T-helper 9 cell (primary cell): ENCODE measurements at regions not wholly inside any gene's neighbourhood (a gene's known extent, or its start where the extent isn't known, plus 50 kb on each side); places are given as distances from the start of the nearest gene placed in this dataset.

ENCODE experiments used
- DNase-seq: peaks from one replicate; pipeline ENCODE4 v3.0.0-alpha.2; 2020

DNA sequence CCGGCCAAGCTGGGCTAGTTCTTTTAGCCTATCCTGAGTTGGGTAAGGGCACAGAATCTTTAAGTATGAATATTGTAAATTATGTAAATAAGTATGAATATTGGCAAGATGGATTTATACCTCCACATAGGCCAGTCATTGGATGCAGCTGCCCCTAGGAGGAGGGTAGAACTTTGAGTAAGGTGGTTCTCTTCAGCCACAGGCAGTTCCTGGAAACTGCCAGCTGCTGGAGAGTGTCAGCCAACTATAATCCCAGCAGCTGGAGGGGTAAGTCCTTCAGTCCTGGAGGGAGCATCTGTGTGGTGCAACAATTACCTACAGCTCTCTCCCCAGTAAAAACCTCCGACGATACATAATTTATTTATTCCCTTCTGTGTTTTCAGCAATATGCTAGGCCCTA is 65.8 kb upstream of the TMPO start:
- DNase-seq = no peak

DNA sequence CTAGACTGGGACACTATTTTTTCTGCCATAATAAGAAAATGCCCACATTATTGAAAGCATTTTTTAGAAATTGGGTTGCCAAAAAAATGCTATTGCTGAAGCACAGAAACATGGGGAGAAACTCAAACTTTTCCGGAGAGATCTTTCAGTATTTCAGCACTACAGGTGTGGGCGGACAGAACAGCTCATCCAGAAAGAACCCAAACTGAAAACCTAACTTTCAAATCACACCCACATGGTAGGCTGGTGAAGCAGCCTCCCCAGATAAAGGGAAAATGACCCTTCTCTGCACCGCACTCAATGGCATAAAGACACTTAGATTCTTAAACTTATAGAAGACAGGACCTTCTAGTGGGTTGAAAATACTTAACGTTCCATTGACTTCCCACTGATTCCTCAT is 62.3 kb upstream of the TMPO start:
- DNase-seq = no peak

DNA sequence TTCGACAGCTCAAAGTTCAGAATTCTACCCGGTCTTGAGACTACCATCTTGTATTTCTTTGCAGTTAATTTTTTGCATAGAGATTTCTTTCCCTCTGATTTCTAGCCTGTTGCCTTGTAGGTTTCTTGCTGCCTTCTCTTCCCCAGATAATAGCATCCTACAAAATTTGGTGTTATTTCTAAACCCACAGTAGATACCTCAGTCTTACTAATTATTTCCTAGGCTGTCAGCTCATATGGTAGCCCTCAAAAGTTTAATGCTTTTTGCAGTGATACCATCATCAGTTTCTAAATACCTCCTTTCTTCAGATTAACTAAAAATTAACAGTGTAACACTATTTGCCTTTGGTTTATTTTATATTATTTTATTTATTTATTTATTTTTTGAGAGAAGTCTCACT is 61.9 kb upstream of the TMPO start:
- no peak for DNase-seq

DNA sequence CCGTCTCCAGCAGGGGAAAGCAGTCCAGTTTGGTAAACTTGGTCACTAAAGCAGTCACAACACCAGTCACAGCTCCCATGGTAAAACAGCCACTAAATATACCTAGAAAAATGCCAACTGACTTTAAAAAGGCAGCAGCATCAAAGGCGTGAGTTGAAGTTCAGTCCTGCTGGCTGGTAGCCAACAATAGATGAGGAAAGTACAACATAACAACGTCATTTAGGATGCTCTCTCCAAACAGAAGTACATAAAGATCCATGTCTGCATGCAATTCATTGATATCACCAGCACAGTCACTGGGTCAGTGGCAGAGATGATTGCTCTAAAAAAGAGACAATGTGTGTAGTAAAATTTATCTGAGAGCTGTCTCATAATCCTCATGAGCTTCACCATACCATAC is 59.3 kb upstream of the TMPO start:
- no peak for DNase-seq

DNA sequence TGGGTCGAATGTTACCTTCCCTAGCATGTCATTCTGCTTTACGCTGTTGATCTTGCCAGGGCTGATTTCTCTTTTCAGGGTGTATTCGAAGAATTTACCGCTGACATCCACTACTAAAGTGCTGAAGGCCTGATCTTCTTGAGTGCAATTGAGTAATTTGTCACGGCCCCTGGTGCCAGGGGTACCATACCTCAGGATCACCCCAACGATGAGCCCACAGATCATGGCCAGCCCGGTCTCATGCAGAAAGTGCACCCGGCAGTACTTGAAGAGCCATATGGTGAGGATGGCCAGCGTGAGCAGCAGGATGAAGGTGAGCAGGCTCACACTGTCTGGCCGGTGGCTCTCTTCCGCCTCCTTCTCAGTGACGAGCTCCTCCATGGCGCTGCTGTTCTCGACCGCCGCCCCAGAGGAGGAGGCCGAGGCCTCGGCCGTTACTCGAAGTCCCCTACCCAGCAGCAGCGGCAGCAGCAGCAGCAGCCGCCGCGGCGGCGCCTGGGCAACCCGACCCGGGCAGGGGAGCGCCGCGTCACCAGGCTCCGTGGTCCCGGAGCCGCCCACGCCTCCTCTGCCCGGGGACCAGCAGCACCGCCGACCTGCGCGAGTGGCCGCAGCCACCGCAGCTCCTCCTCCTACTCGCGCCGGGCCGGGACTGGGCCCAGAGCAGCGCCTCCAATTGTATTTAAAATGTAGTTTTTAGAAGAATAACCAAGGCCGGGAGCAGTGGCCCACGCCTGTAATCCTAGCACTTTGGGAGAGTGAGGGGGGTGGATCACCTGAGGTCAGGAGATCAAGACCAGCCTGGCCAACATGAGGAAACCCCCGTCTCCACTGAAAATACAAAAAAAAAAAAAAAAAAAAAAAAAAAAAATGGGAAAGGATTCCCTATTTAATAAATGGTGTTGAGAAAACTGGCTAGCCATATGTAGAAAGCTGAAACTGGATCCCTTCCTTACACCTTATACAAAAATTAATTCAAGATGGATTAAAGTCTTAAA is 58.5 kb upstream of the TMPO start:
- DNase-seq = no peak

DNA sequence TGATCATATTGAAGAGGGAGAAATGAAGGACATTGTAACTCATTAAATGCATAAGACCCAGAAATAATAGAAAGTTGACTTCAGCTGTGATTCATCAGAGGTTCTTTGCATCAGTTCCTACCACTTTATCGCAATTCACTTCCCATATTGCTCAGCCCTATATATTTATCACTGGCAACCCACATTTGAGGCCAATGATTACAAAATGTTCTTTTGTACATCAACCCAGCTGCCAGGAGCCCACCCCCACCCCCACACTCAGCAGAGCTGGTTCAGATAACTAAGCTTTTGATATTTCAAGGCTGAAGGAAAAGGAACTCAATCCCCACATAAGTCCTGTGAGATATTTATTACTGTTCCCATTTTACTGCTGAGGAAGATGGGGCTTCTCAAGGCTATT is 51.2 kb upstream of the TMPO start:
- DNase-seq = no peak

DNA sequence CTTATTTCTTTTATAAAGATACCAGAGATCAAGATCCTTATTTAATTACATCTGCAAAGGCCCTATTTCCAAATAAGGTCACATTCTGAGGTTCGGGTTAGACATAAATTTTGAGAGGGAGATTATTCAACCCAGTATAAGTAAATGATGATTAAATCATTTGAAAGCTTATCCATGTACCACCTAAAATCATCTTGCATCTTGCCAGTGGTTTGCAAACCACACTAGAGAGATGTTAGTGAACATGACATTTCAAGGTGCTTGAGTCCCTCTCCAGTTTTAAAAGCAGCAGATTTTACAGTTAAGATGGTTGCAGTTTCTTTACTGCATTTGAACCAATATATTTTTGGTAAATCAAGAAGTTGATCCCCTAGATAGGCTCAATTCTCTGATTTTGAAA is 49.9 kb upstream of the TMPO start:
- DNase-seq = no peak
